ENCODE measurements at regions not wholly inside any gene's neighbourhood (a gene's known extent, or its start where the extent isn't known, plus 50 kb on each side); places are given as distances from the start of the nearest gene placed in this dataset.
"Not testable (repeated sequence)": the region's sequence is repeated elsewhere in the genome, so short reads cannot be mapped to it uniquely, and the experiment has no call there.

- in situ Hi-C loops (cut with MboI; ENCODE audit: low sequenced_read_pairs) = no loop called here
- Histone ChIP-seq H3K36me3 (replicated peaks) (no peaks in the 10 kb centered on the region), H3K4me3 (no peak overlapping the region), H3K4me1 (no peaks in the 10 kb centered on the region), H3K9me3 (peaks cover 3% of the 10 kb centered on the region; the same call in 1 of the 2 replicates), H3K27me3 (ENCODE audit: low read depth) (no peaks in the 10 kb centered on the region)
- no peak for DNase-seq (ENCODE audit: low spot score in 2 of 2)
Measured at GRCh38 chr15:81680829-81681228, 306.8 kb upstream of the TMC3 start.

GRCh38 chr15:81666839-81667238 is 292.8 kb upstream of the TMC3 start:
- no peaks in the 10 kb centered on the region for H3K27me3 ChIP-seq (ENCODE audit: low read depth)
- in situ Hi-C loops (cut with MboI; ENCODE audit: low sequenced_read_pairs) = no loop called here
- DNase-seq (ENCODE audit: low spot score in 2 of 2) = no peak
- no peaks in the 10 kb centered on the region for H3K4me1 ChIP-seq
- H3K36me3 ChIP-seq (replicated peaks) = no peaks in the 10 kb centered on the region
- no peak overlapping the region for H3K4me3 ChIP-seq
- no peaks in the 10 kb centered on the region for H3K9me3 ChIP-seq

GRCh38 chr15:81660976-81661375 is 287.0 kb upstream of the TMC3 start:
- in situ Hi-C loops (cut with MboI; ENCODE audit: low sequenced_read_pairs) = no loop called here
- Histone ChIP-seq H3K36me3 (replicated peaks) (no peaks in the 10 kb centered on the region), H3K4me3 (no peak overlapping the region)

GRCh38 chr15:81653259-81653658 is 279.2 kb upstream of the TMC3 start:
- in situ Hi-C loops (cut with MboI; ENCODE audit: low sequenced_read_pairs) = no loop called here
- no peaks in the 10 kb centered on the region for H3K9me3 ChIP-seq
- H3K36me3 ChIP-seq (replicated peaks) = no peaks in the 10 kb centered on the region
- H3K27me3 ChIP-seq (ENCODE audit: low read depth) = no peaks in the 10 kb centered on the region
- H3K4me3 ChIP-seq = no peak overlapping the region
- no peaks in the 10 kb centered on the region for H3K4me1 ChIP-seq
- no peak for DNase-seq (ENCODE audit: low spot score in 2 of 2)

More at GRCh38 chr15:81660976-81661375, 287.0 kb upstream of the TMC3 start:
- H3K27me3 ChIP-seq (ENCODE audit: low read depth) = no peaks in the 10 kb centered on the region
- H3K4me1 ChIP-seq = no peaks in the 10 kb centered on the region
- no peak for DNase-seq (ENCODE audit: low spot score in 2 of 2)
- H3K9me3 ChIP-seq = no peaks in the 10 kb centered on the region

- in situ Hi-C loops (cut with MboI; ENCODE audit: low sequenced_read_pairs) = no loop called here
- no peak for DNase-seq (ENCODE audit: low spot score in 2 of 2)
- no peaks in the 10 kb centered on the region for H3K36me3 ChIP-seq (replicated peaks)
Measured at GRCh38 chr15:81645470-81645869, 271.5 kb upstream of the TMC3 start.

GRCh38 chr15:81643771-81644170 is 269.8 kb upstream of the TMC3 start:
- Histone ChIP-seq H3K27me3 (ENCODE audit: low read depth) (no peaks in the 10 kb centered on the region), H3K4me1 (no peaks in the 10 kb centered on the region)
- in situ Hi-C loops (cut with MboI; ENCODE audit: low sequenced_read_pairs) = no loop called here

More at GRCh38 chr15:81645470-81645869, 271.5 kb upstream of the TMC3 start:
- H3K4me1 ChIP-seq = no peaks in the 10 kb centered on the region
- no peaks in the 10 kb centered on the region for H3K27me3 ChIP-seq (ENCODE audit: low read depth)
- no peaks in the 10 kb centered on the region; the same call in 1 of the 2 replicates for H3K9me3 ChIP-seq
- H3K4me3 ChIP-seq = no peak overlapping the region

GRCh38 chr15:81642451-81642990 is 268.5 kb upstream of the TMC3 start:
- in situ Hi-C loops (cut with MboI; ENCODE audit: low sequenced_read_pairs) = no loop called here
- Histone ChIP-seq H3K27me3 (ENCODE audit: low read depth) (no peaks in the 10 kb centered on the region), H3K4me3 (no peak overlapping the region), H3K9me3 (no peaks in the 10 kb centered on the region; the same call in 1 of the 2 replicates), H3K36me3 (replicated peaks) (no peaks in the 10 kb centered on the region), H3K4me1 (no peaks in the 10 kb centered on the region)
- DNase-seq (ENCODE audit: low spot score in 2 of 2) = no peak

More at GRCh38 chr15:81643771-81644170, 269.8 kb upstream of the TMC3 start:
- H3K36me3 ChIP-seq (replicated peaks) = no peaks in the 10 kb centered on the region
- DNase-seq (ENCODE audit: low spot score in 2 of 2) = no peak
- no peak overlapping the region for H3K4me3 ChIP-seq
- no peaks in the 10 kb centered on the region; the same call in 1 of the 2 replicates for H3K9me3 ChIP-seq

GRCh38 chr15:81636064-81636463 is 262.1 kb upstream of the TMC3 start:
- H3K9me3 ChIP-seq; H3K4me3 ChIP-seq; H3K27me3 ChIP-seq (ENCODE audit: low read depth); DNase-seq (ENCODE audit: low spot score in 2 of 2); H3K36me3 ChIP-seq (replicated peaks); in situ Hi-C loops (cut with MboI; ENCODE audit: low sequenced_read_pairs); H3K4me1 ChIP-seq: not testable (repeated sequence)

GRCh38 chr15:81633889-81634288 is 259.9 kb upstream of the TMC3 start:
- Histone ChIP-seq H3K9me3 (no peaks in the 10 kb centered on the region), H3K27me3 (ENCODE audit: low read depth) (no peaks in the 10 kb centered on the region), H3K4me1 (no peaks in the 10 kb centered on the region), H3K4me3 (no peak overlapping the region), H3K36me3 (replicated peaks) (no peaks in the 10 kb centered on the region)
- DNase-seq (ENCODE audit: low spot score in 2 of 2) = no peak
- in situ Hi-C loops (cut with MboI; ENCODE audit: low sequenced_read_pairs) = no loop called here

GRCh38 chr15:81625896-81626295 is 251.9 kb upstream of the TMC3 start:
- in situ Hi-C loops (cut with MboI; ENCODE audit: low sequenced_read_pairs) = no loop called here
- no peak overlapping the region for H3K4me3 ChIP-seq
- no peaks in the 10 kb centered on the region for H3K4me1 ChIP-seq
- no peaks in the 10 kb centered on the region for H3K9me3 ChIP-seq
- H3K27me3 ChIP-seq (ENCODE audit: low read depth) = no peaks in the 10 kb centered on the region
- no peak for DNase-seq (ENCODE audit: low spot score in 2 of 2)
- no peaks in the 10 kb centered on the region for H3K36me3 ChIP-seq (replicated peaks)

GRCh38 chr15:81619002-81619401 is 245.0 kb upstream of the TMC3 start:
- no peak overlapping the region for H3K4me3 ChIP-seq
- H3K27me3 ChIP-seq (ENCODE audit: low read depth) = no peaks in the 10 kb centered on the region
- no peaks in the 10 kb centered on the region for H3K36me3 ChIP-seq (replicated peaks)
- H3K4me1 ChIP-seq = no peaks in the 10 kb centered on the region
- no peak for DNase-seq (ENCODE audit: low spot score in 2 of 2)
- no peaks in the 10 kb centered on the region for H3K9me3 ChIP-seq
- in situ Hi-C loops (cut with MboI; ENCODE audit: low sequenced_read_pairs) = no loop called here

- in situ Hi-C loops (cut with MboI; ENCODE audit: low sequenced_read_pairs) = no loop called here
Measured at GRCh38 chr15:81612631-81613030, 238.6 kb upstream of the TMC3 start.

GRCh38 chr15:81611679-81612078 is 237.7 kb upstream of the TMC3 start:
- H3K27me3 ChIP-seq (ENCODE audit: low read depth) = no peaks in the 10 kb centered on the region
- in situ Hi-C loops (cut with MboI; ENCODE audit: low sequenced_read_pairs) = no loop called here
- H3K4me1 ChIP-seq = no peaks in the 10 kb centered on the region
- no peak overlapping the region for H3K4me3 ChIP-seq
- DNase-seq (ENCODE audit: low spot score in 2 of 2) = no peak
- H3K9me3 ChIP-seq = no peaks in the 10 kb centered on the region
- no peaks in the 10 kb centered on the region for H3K36me3 ChIP-seq (replicated peaks)

More at GRCh38 chr15:81612631-81613030, 238.6 kb upstream of the TMC3 start:
- no peaks in the 10 kb centered on the region for H3K36me3 ChIP-seq (replicated peaks)
- H3K4me1 ChIP-seq = no peaks in the 10 kb centered on the region
- DNase-seq (ENCODE audit: low spot score in 2 of 2) = no peak
- H3K4me3 ChIP-seq = no peak overlapping the region
- no peaks in the 10 kb centered on the region for H3K27me3 ChIP-seq (ENCODE audit: low read depth)
- no peaks in the 10 kb centered on the region for H3K9me3 ChIP-seq

GRCh38 chr15:81608309-81608829 is 234.4 kb upstream of the TMC3 start:
- no peaks in the 10 kb centered on the region for H3K27me3 ChIP-seq (ENCODE audit: low read depth)
- no peaks in the 10 kb centered on the region for H3K4me1 ChIP-seq
- DNase-seq (ENCODE audit: low spot score in 2 of 2) = no peak
- in situ Hi-C loops (cut with MboI; ENCODE audit: low sequenced_read_pairs) = no loop called here
- no peak overlapping the region for H3K4me3 ChIP-seq
- H3K36me3 ChIP-seq (replicated peaks) = no peaks in the 10 kb centered on the region
- H3K9me3 ChIP-seq = no peaks in the 10 kb centered on the region

GRCh38 chr15:81604713-81605112 is 230.7 kb upstream of the TMC3 start:
- Histone ChIP-seq H3K4me3 (no peak overlapping the region), H3K36me3 (replicated peaks) (no peaks in the 10 kb centered on the region), H3K27me3 (ENCODE audit: low read depth) (no peaks in the 10 kb centered on the region), H3K9me3 (0 out of 2 replicates have a peak, but pooled peaks cover 3% of the 10 kb centered on the region), H3K4me1 (no peaks in the 10 kb centered on the region)
- in situ Hi-C loops (cut with MboI; ENCODE audit: low sequenced_read_pairs) = no loop called here
- DNase-seq (ENCODE audit: low spot score in 2 of 2) = no peak

Data from HAP-1 (cell line).